Retinal pigment epithelial cell (primary cell): ENCODE measurements at regions not wholly inside any gene's neighbourhood (a gene's known extent, or its start where the extent isn't known, plus 50 kb on each side); places are given as distances from the start of the nearest gene placed in this dataset.

ENCODE experiments used
- DNase-seq: peaks from one replicate; pipeline ENCODE4 v3.0.0-alpha.2; 2010; ENCODE audit warnings: low read depth
- H3K4me3 ChIP-seq: 2 replicates; pipeline ENCODE4 v1.5.1; 2011; ENCODE audit warnings: mild to moderate bottlenecking, low read length, control low read depth, moderate library complexity
- TF ChIP-seq, protein P1 (sequence below): conservative IDR thresholded peaks from 2 replicates; pipeline ENCODE4 v1.5.1; 2011; ENCODE audit warnings: low read depth, low read length, control low read depth, inconsistent platforms

- no peak for DNase-seq
- H3K4me3 ChIP-seq = no peak overlapping the region
- TF ChIP-seq, protein P1, sequence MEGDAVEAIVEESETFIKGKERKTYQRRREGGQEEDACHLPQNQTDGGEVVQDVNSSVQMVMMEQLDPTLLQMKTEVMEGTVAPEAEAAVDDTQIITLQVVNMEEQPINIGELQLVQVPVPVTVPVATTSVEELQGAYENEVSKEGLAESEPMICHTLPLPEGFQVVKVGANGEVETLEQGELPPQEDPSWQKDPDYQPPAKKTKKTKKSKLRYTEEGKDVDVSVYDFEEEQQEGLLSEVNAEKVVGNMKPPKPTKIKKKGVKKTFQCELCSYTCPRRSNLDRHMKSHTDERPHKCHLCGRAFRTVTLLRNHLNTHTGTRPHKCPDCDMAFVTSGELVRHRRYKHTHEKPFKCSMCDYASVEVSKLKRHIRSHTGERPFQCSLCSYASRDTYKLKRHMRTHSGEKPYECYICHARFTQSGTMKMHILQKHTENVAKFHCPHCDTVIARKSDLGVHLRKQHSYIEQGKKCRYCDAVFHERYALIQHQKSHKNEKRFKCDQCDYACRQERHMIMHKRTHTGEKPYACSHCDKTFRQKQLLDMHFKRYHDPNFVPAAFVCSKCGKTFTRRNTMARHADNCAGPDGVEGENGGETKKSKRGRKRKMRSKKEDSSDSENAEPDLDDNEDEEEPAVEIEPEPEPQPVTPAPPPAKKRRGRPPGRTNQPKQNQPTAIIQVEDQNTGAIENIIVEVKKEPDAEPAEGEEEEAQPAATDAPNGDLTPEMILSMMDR = peak; percentile 67
Observed at GRCh38 chr20:60453388-60454246, 495.4 kb downstream of the CDH26 start.

DNA sequence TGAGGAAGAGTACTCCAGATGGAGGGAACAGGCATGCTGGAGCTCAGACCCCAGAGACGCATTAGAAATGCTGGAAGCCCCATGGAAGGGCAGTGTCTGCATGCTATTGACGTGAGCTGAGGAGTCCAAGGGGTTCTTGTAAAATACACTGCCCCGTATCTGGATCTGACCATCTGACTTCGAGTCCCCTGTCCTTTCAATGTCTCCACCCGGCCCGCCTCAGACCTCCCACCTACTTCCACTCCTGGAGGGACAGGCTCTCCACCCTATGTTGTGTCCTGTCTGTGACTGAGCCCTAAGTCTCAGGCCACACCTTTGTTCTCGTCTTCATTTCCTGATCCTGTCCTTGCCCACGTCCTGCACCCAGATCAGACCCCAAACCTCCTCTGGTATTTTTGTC lies 496.3 kb downstream of the CDH26 start:
- no peak for DNase-seq
- TF ChIP-seq, protein P1 = no peak

GRCh38 chr20:60455272-60455671 lies 497.0 kb downstream of the CDH26 start:
- no peak for DNase-seq
- H3K4me3 ChIP-seq = no peak overlapping the region
- TF ChIP-seq, protein P1 = no peak

More for the DNA sequence above, 496.3 kb downstream of the CDH26 start:
- H3K4me3 ChIP-seq = no peak overlapping the region

GRCh38 chr20:60459212-60459611 lies 501.0 kb downstream of the CDH26 start:
- TF ChIP-seq, protein P1 = no peak
- H3K4me3 ChIP-seq = no peak overlapping the region
- no peak for DNase-seq

DNA sequence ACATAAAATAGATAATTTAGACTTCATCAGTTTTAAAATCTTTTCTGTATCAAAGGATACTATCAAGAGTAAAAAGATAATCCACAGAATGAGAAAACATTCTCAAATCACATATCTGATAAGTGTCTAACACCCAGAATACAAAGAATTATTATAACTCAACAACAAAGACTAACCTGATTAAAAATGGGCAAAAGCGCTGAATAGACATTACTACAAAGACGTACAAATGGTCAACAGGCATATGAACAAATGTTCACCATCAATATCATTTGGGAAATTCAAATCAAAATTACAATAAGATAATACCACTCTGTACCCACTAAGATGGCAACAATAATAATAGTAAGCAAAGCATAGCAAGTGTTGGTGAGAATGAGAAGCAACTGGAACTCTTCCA lies 503.8 kb downstream of the CDH26 start:
- DNase-seq = no peak
- TF ChIP-seq, protein P1 = no peak
- H3K4me3 ChIP-seq = no peak overlapping the region

GRCh38 chr20:60463798-60464197 lies 505.6 kb downstream of the CDH26 start:
- TF ChIP-seq, protein P1 = no peak
- no peak overlapping the region for H3K4me3 ChIP-seq
- peak; percentile 51 for DNase-seq

DNA sequence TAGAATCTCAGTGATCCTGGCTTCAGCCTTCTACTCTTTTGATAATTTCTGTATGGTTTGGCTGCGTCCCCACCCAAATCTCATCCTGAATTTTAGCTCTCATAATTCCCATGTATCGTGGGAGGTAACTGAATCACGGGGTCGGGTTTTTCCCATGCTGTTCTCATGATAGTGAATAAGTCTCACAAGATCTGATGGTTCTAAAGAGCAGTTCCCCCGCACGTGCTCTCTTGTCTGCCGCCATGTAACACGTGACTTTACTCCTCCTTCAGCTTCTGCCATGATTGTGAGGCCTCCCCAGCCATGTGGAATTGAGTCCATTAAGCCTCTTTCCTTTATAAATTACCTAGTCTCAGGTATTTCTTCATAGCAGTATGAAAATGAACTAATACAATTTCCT lies 507.2 kb downstream of the CDH26 start:
- no peak overlapping the region for H3K4me3 ChIP-seq
- no peak for DNase-seq
- TF ChIP-seq, protein P1 = no peak
